Dedifferentiated amniotic fluid mesenchymal stem cell (primary cell): ENCODE measurements at regions not wholly inside any gene's neighbourhood (a gene's known extent, or its start where the extent isn't known, plus 50 kb on each side); places are given as distances from the start of the nearest gene placed in this dataset.
"Not testable (repeated sequence)": the region's sequence is repeated elsewhere in the genome, so short reads cannot be mapped to it uniquely, and the experiment has no call there.

Experiments
- DNase-seq: peaks from one replicate; pipeline ENCODE4 v3.0.0-alpha.2; 2016; ENCODE audit errors: extremely low spot score

- DNase-seq = peak; percentile 4
These were observed 293.7 kb upstream of the PLGLB1 start for GRCh38 chr2:87315183-87315902.

DNA sequence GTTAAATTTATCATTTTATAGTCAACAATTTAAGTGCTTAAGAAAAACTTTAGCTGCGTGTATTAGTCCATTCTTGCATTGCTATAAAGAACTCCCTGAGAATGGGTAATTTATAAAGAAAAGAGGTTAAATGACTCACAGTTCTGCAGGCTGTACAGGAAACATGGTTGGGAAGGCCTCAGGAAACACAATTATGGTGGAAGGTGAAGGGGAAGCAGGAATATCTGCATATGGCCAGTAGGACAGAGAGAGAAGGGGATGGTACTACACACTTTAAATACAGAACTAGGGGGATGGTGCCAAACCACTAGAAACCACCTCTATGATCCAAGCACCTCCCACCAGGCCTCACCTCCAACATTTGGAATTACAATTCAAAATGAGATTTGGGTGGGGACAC, 295.5 kb upstream of the PLGLB1 start:
- DNase-seq = not testable (repeated sequence)

DNA sequence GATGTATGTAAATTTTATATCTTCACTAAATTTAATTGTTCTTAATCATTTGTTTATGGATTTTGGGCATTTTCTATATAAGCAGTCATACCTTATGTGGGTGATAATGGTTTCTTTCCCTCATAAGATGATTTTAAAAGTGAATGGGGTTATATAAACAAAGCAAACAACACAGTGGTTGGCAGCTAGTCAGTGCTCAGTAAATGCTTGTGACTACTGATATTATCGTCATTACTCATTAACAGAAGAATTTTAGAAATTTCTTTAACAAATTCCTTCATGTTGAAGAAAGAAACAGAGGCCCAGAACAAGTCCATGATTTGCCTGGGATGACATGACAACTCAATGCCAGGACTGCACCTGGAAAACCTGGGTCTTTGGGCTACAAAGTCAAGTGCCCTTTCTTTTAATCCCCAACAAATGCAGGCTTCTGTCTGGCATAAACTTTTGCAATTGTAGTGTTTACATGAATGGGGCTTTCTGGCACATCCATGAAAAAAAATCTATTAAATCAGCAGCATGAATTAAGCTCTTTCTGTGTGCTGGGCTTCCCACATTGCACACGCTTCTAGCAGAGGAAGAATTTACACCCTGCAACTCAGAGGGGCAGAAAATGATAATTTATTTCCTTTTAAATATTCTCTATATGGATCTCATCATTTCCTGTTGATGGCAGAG, 297.3 kb upstream of the PLGLB1 start:
- DNase-seq = peak; percentile 37

DNA sequence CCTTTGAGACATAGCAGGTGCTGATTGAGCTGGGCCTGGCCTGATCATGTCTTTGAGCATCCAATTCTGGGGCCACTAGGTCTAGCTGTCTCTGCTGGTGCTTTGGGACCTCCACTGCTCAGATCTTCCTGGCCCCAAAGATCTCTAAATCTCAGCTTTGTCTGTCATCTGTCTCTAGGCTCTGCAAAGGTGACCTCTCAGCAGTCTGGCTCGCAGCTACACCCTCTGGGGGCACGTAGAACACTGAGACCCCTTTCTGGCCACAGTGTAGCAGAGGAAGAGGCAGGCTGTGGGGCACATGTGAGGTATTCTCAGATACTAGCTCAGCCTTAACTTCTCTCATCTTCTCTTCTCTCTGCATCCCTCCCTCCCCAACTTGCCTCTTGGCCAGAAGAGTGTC, 298.1 kb upstream of the PLGLB1 start:
- DNase-seq = not testable (repeated sequence)

- DNase-seq = not testable (repeated sequence)
These were observed 299.6 kb upstream of the PLGLB1 start for GRCh38 chr2:87321201-87321600.

DNA sequence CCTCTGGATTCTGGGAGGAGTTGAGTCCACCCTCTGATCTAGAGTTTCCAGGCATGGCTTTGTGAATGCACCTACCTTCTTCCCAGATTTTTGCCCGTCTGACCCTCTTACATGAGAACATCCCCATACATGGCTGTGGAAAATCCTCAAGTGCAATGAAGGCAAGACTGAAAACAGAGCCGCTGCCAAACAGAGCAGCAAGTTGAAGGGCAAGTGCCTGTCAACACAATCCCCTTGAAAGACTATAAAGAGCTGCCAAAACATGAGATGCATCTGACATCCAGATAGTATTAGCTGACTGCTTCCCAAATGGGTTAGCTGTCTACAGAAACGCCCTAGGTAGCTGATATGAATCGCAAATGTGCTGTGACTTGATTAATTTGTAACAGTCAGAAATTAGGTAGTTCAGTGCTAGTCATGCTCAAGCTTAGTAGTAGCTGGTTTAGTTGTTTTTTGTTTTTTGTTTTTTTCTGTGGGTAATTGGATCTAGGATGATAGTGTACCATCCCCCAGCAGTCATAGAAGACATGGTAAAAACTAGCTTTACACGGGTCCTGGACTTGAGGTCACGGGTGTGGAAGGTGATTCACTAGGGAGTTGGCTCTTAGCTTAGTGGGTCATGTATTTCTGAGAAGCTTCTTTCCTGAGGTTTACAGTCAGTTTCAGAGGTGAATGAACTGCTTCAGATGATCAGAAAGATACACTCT, 302.8 kb upstream of the PLGLB1 start:
- DNase-seq = not testable (repeated sequence)

DNA sequence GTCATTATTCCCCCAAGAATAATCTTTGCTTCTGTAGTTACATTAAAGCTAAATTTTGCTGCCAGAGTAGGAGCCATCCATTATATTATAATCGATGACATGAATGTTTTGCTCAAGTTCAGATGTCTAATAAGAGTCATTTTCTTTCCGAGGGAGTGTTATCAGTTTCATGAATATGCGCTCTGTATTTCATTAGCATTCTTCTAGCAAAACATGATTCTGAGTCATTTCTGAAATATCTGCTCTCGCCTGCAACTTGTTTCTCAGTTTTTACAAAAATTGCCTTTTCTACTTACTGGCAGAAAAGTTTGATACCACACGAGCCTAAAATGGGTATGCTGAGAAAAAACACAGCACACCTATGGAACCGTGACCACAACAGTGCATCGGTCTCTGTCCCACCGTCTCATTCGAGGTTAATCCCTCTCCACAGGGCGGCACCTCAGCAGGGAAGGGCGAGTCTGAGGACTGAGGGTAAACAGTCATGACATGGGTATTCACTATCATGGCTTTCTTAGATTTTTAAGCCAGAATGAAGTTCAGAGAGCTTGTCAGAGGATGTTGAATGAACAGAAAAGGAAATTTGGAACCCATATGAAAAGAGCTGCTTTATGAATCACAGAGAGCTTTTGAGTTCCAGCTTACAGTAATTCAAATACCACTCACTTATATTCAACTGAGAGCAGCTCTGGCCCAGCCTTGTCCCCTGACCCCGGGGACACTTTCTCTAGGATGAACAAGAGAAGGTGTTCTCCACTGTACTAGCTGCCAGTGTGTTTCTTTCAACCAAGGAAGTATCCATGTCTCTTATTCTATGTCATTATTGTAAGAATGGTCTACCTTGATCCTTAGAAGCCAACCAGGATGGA, 303.6 kb upstream of the PLGLB1 start:
- DNase-seq = not testable (repeated sequence)

DNA sequence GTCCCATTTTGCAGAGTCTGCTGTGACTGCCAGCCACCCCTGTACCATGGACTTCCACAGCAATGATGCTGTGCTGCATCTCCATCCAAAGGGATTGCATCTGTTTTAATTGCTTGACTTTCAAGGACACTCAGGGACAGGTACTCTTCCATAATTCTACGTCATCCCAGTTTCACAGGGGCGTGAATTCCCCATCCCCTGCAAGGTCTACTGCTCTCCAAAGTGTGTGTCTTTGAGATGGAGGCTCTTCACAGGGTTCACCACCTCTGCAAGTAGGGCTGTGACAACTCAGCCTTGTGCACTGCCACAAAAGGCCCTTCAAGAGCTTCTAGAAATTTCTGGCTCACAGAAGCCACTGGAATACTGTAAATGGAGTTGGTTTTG, 304.3 kb upstream of the PLGLB1 start:
- DNase-seq = not testable (repeated sequence)

DNA sequence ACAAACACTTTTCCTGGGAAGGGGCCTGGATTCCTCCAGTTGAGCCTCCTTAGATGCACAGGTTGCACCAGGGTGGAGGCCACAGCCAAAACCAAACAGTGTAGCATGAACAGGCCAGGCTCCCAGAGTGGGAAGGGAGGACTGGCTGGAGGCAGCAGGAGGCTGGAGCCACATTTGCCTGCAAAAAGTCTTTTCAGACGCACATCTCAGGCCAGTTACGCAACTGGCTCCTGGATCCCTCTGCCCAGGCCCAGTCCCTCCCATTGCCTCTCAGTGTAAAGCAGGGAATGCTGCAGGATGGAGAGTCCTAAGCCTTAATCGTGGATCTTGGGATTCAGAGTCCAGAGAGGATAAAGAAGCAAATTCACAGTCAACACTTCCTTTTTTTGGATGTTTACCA, 305.1 kb upstream of the PLGLB1 start:
- DNase-seq = not testable (repeated sequence)

- DNase-seq = not testable (repeated sequence)
These were observed 306.2 kb upstream of the PLGLB1 start for GRCh38 chr2:87327648-87328371.

- not testable (repeated sequence) for DNase-seq
These were observed 307.9 kb upstream of the PLGLB1 start for GRCh38 chr2:87329529-87329928.

GRCh38 chr2:87330486-87330885, 308.8 kb upstream of the PLGLB1 start:
- not testable (repeated sequence) for DNase-seq

DNA sequence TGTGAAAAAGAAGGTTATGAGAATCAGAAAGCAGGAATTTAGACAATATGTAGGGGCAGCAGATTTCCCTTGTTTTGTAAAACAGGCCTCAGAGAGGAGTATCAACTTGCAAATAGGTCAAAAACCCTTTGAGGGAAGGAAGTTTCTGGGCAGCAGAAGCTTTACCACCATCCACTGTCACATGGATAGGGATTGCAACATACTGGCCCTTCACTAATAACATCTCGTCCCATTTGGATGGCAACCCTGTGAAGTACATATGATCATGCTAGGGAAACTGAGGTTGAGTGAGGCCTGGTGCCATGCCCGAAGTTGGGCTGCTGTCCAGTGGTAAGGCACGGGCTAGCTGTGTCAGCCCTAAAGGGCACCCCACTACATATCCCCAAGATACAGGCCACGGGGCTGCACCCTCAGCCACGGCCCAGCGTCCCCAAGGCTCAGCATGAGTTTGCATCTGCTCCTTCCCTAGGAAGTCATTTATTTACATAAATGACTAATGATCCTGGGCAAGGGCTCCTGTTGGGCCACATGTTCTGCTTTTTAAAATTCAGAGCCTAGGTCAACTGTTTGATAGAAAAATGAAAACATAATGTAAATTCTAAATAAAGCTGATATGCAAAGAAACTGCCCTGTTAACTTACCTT, 310.4 kb upstream of the PLGLB1 start:
- not testable (repeated sequence) for DNase-seq

DNA sequence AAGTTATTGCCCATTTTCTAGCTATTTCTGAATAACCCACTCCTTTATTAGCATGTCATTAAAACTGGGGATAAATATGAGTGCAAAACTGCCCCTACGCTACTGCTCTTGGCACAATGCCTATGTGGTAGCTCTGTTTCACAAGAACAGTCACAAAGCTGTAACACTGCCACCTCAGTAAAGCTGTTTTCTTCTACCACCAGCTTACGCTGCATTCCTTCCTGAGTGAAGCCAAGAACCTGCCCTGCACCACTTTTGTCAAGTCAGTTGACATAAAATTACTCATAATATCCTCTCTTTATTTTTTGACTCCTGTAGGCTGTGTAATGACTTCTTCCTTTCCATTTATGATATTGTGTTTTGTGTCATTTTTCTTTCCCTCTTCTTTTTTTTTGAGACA, 313.2 kb upstream of the PLGLB1 start:
- not testable (repeated sequence) for DNase-seq

DNA sequence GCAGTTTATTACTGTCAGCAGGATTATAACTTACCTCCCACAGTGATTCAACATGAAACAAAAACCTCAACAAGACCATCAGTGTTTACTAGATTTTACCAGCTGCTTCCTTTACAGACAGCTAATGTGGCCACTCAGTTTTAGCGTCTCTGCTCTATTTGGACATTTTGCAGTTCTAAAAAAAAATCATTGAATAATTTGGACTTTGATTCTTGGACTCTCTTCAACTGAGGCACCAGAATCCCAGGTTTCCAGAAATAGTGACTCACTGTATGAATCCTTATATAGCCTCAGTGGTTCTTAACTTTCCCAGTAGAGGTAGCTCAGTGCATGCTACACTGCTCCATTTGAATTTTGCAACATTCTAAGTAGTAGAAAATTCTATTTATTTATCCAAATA, 317.4 kb upstream of the PLGLB1 start:
- DNase-seq = not testable (repeated sequence)

DNA sequence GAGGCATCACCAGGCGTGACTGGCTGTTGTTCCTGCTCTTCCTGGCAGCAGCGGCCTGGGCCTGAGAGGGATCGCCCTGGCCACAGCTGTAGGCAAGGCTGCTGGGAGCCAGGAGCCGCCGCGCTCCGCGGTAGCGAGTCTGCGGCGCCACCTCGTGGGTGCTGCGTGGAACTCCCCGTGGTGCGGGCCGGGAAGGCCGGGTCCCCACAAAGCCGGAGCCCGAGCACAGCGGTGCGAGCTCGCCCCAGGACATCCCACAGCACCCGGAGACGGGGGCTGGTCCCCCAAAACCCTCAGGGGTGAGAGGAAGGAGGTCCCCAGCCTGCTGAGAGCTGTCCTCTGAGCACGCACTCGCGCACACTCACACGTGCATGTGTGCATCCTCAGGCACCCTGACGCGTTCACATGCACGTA, 320.0 kb upstream of the PLGLB1 start:
- DNase-seq = peak; percentile 27

- not testable (repeated sequence) for DNase-seq
These were observed 320.5 kb upstream of the PLGLB1 start for GRCh38 chr2:87342175-87342574.

- not testable (repeated sequence) for DNase-seq
These were observed 321.7 kb upstream of the PLGLB1 start for GRCh38 chr2:87343347-87343746.

GRCh38 chr2:87345283-87345682, 323.6 kb upstream of the PLGLB1 start:
- not testable (repeated sequence) for DNase-seq

DNA sequence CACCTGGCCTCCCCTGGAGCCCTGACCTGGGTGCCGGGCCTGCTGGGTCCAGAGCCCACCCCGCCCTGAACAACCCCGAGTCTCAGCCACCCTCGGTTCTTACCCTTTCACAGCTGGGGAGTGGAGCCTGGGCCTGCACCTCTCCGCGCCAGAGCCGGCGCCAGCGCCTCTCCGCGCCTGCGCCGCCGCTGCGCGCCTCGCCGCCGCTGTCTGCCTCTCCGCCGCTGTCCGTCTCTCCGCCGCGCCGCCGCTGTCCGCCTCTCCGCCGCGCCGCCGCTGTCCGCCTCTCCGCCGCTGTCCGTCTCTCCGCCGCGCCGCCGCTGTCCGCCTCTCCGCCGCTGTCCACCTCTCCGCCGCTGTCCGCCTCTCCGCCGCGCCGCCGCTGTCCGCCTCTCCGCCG, 326.9 kb upstream of the PLGLB1 start:
- not testable (repeated sequence) for DNase-seq
